IMR-90 (cell line): ENCODE measurements at regions not wholly inside any gene's neighbourhood (a gene's known extent, or its start where the extent isn't known, plus 50 kb on each side); places are given as distances from the start of the nearest gene placed in this dataset.

Experiments
- ATAC-seq: fragments of 200-7000 bp; cut with Tn5 transposase; 2 replicates; pipeline ENCODE4 v1.9.1; 2020; ENCODE audit warnings: low read depth, mild to moderate bottlenecking, moderate library complexity
- BruUV-seq: library from RNA; stranded (reverse); fragments of 400-500 nt; replicated peaks from 2 replicates; lab custom pipeline; 2021; lab: Mats Ljungman, UMichigan
- CTCF ChIA-PET: fragments of 300-600 bp; formaldehyde crosslinking; extraction: SDS; loops from one replicate; lab custom pipeline; 2021; ENCODE audit warnings: antibody characterized with exemption; lab: Yijun Ruan, JAX
- POLR2A ChIA-PET: fragments of 300-600 bp; sonication (Branson Sonifier 250); formaldehyde crosslinking; loops from one replicate; lab custom pipeline; 2022; ENCODE audit warnings: antibody characterized with exemption; ENCODE audit not compliant: unreplicated experiment; lab: Charles Lee
- DNase-seq: peaks from one replicate; pipeline ENCODE4 v3.0.0; 2013
- H2AFZ ChIP-seq: replicated peaks from 2 replicates; pipeline ENCODE3; 2013; ENCODE audit warnings: low read length, mild to moderate bottlenecking; ENCODE audit not compliant: poor library complexity
- H2AK5ac ChIP-seq: 2 replicates; pipeline ENCODE4 v1.6.1; 2013; ENCODE audit warnings: low read depth, low read length, inconsistent platforms
- H2AK9ac ChIP-seq: replicated peaks from 2 replicates; pipeline ENCODE3; 2013; ENCODE audit warnings: mild to moderate bottlenecking, low read depth, low read length, moderate library complexity; ENCODE audit not compliant: poor library complexity
- H2BK120ac ChIP-seq: 2 replicates; pipeline ENCODE4 v1.6.1; 2013; ENCODE audit warnings: low read depth, low read length, inconsistent platforms
- H2BK15ac ChIP-seq: 3 replicates; pipeline ENCODE4 v1.6.1; 2013; ENCODE audit warnings: low read depth, low read length, inconsistent platforms
- H2BK20ac ChIP-seq: 2 replicates; pipeline ENCODE4 v1.6.1; 2013; ENCODE audit warnings: low read depth, mild to moderate bottlenecking, inconsistent platforms, low read length, moderate library complexity
- H2BK5ac ChIP-seq: 2 replicates; pipeline ENCODE4 v1.6.1; 2013; ENCODE audit warnings: mild to moderate bottlenecking, low read depth, low read length, inconsistent platforms; ENCODE audit not compliant: poor library complexity, severe bottlenecking
- H3K14ac ChIP-seq: replicated peaks from 2 replicates; pipeline ENCODE4 v1.6.1; 2013; ENCODE audit warnings: low read depth, low read length, inconsistent platforms
- H3K18ac ChIP-seq: 2 replicates; pipeline ENCODE4 v1.6.1; 2013; ENCODE audit warnings: low read depth, low read length, control low read depth
- H3K23ac ChIP-seq: 2 replicates; pipeline ENCODE4 v1.6.1; 2013; ENCODE audit warnings: low read depth, low read length, inconsistent platforms
- H3K27ac ChIP-seq: 2 replicates; pipeline ENCODE4 v1.5.1; 2013; ENCODE audit warnings: mild to moderate bottlenecking, control low read depth, low read length; ENCODE audit not compliant: insufficient read depth
- H3K27me3 ChIP-seq: 2 replicates; pipeline ENCODE4 v1.6.1; 2013; ENCODE audit warnings: low read length; ENCODE audit not compliant: control insufficient read depth, insufficient read depth
- H3K36me3 ChIP-seq: 2 replicates; pipeline ENCODE4 v1.6.1; 2013; ENCODE audit warnings: low read length, mixed read lengths; ENCODE audit not compliant: control insufficient read depth, insufficient read depth
- H3K4ac ChIP-seq: 2 replicates; pipeline ENCODE4 v1.6.1; 2013; ENCODE audit warnings: low read depth, low read length, inconsistent platforms
- H3K4me1 ChIP-seq: 2 replicates; pipeline ENCODE4 v1.6.1; 2013; ENCODE audit warnings: low read length, mixed read lengths; ENCODE audit not compliant: control insufficient read depth, insufficient read depth
- H3K4me2 ChIP-seq: 2 replicates; pipeline ENCODE4 v1.6.1; 2013; ENCODE audit warnings: low read depth, mild to moderate bottlenecking, control low read depth, low read length, moderate library complexity
- H3K4me3 ChIP-seq: 2 replicates; pipeline ENCODE4 v1.5.1; 2013; ENCODE audit warnings: low read depth, mild to moderate bottlenecking, control low read depth, low read length, moderate library complexity; ENCODE audit not compliant: insufficient read depth
- H3K56ac ChIP-seq: 2 replicates; pipeline ENCODE4 v1.6.1; 2013; ENCODE audit warnings: low read length, inconsistent platforms; ENCODE audit not compliant: insufficient read depth; ENCODE audit errors: extremely low read depth
- H3K79me1 ChIP-seq, 2 experiments: 2 replicates each; pipeline ENCODE4 v1.6.1; 2013; ENCODE audit warnings: low read length in 2 of 2, inconsistent platforms in 1 of 2, low read depth in 1 of 2
- H3K9ac ChIP-seq: 2 replicates; pipeline ENCODE4 v1.6.1; 2013; ENCODE audit warnings: low read depth, low read length, control low read depth
- H3K9me1 ChIP-seq: 2 replicates; pipeline ENCODE4 v1.6.1; 2013; ENCODE audit warnings: low read length, inconsistent platforms; ENCODE audit not compliant: insufficient read depth
- H3K9me3 ChIP-seq: 2 replicates; pipeline ENCODE4 v1.6.1; 2013; ENCODE audit warnings: low read length; ENCODE audit not compliant: control insufficient read depth, insufficient read depth
- H4K20me1 ChIP-seq: 2 replicates; pipeline ENCODE4 v1.6.1; 2013; ENCODE audit warnings: low read length, inconsistent platforms; ENCODE audit not compliant: insufficient read depth
- H4K5ac ChIP-seq: 2 replicates; pipeline ENCODE4 v1.6.1; 2013; ENCODE audit warnings: mild to moderate bottlenecking, low read depth, low read length, control low read depth
- H4K8ac ChIP-seq, 2 experiments: 2 replicates each; pipeline ENCODE4 v1.6.1; 2013; ENCODE audit warnings: low read depth in 2 of 2, low read length in 2 of 2, control low read depth in 1 of 2, inconsistent platforms in 1 of 2
- H4K91ac ChIP-seq: 2 replicates; pipeline ENCODE4 v1.6.1; 2013; ENCODE audit warnings: low read depth, low read length, inconsistent platforms; ENCODE audit not compliant: insufficient read depth
- CEBPB ChIP-seq: IDR thresholded peaks from 2 replicates; pipeline ENCODE4 v1.6.1; 2012; ENCODE audit warnings: low read depth, low read length, improper control_type of control experiment
- WGBS, 2 experiments: methylation state at CpG; one replicate each; pipeline versions ENCODE4 v1.1.5 to v1.1.7; 2013; ENCODE audit warnings: missing lambda C conversion rate in 2 of 2; ENCODE audit not compliant: insufficient read length in 1 of 2; ENCODE audit errors: extremely low coverage in 2 of 2; 5-methylcytosine and 5-hydroxymethylcytosine counted together
- dilution Hi-C: fragments of 300-500 bp; cut with HindIII; formaldehyde crosslinking; loops from one replicate; pipeline ENCODE4 v1.14.3; 2018; ENCODE audit warnings: low sequenced_read_pairs; ENCODE audit not compliant: unreplicated experiment
- in situ Hi-C: fragments of 300-500 bp; cut with MboI; formaldehyde crosslinking; loops from 3 replicates; pipeline ENCODE4 v1.14.3; 2019; ENCODE audit warnings: low sequenced_read_pairs, inconsistent platforms, mixed read lengths
- intact Hi-C: fragments of 100-400 bp; cut with micrococcal nuclease; formaldehyde crosslinking; loops from 2 replicates; pipeline ENCODE4 v1.10.0; 2022
- TF ChIP-seq, protein P1 (sequence below): conservative IDR thresholded peaks from 2 replicates; pipeline ENCODE4 v1.5.1; 2012; ENCODE audit warnings: mild to moderate bottlenecking, low read depth, low read length, improper control_type of control experiment

DNA sequence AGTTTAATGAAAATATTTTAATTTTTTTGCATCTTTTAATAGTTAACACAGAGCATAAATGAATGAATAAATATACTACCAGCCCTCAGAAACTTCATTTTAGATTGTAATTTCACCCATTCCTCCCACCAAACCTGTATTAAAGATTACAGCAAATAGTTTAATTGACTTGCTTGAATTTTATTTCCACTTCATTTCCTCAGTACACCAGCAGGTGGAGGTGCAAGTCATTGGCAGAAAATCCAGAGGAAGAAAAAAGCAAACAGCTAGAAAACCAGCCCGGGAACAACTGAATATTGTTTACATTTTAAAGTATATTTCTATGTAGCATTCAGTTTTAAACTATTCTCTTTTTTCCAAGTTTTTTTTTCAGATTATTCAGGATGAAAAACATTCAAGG, 177.8 kb downstream of the OLFM4 start:
- no peak overlapping the region for H3K4ac ChIP-seq
- BruUV-seq, result no TSS peak
- intact Hi-C loops, result no loop called here

More for the DNA sequence above, 177.8 kb downstream of the OLFM4 start:
- Histone ChIP-seq H3K56ac (no peak overlapping the region), H3K9me3 (peaks cover 13% of the 10 kb centered on the region; the same call in 1 of the 2 replicates), H2BK5ac (no peak overlapping the region), H3K9ac (no peak overlapping the region), H3K27ac (no peak overlapping the region), H3K36me3 (no peaks in the 10 kb centered on the region), H2BK120ac (no peak overlapping the region), H3K4me1 (no peaks in the 10 kb centered on the region), H3K23ac (no peak overlapping the region), H2BK20ac (no peak overlapping the region), H2AK5ac (no peak overlapping the region), H4K8ac (no peak overlapping the region), H3K4me2 (no peak overlapping the region), H2AFZ (no peak overlapping the region), H4K20me1 (no peaks in the 10 kb centered on the region), H3K4me3 (no peak overlapping the region), H3K27me3 (no peaks in the 10 kb centered on the region), H2BK15ac (no peak overlapping the region), H4K91ac (no peak overlapping the region), H4K5ac (no peak overlapping the region), H3K79me1 (no peaks in the 10 kb centered on the region), H2AK9ac (no peak overlapping the region), H3K9me1 (no peaks in the 10 kb centered on the region), H3K18ac (no peak overlapping the region), H3K14ac (no peak overlapping the region)
- no CpG with 5 or more reads among the region's 1 CpG for WGBS, 2 experiments
- in situ Hi-C loops (no loop called here), dilution Hi-C loops (no loop called here)
- TF ChIP-seq CEBPB, result no peak
- TF ChIP-seq, protein P1, sequence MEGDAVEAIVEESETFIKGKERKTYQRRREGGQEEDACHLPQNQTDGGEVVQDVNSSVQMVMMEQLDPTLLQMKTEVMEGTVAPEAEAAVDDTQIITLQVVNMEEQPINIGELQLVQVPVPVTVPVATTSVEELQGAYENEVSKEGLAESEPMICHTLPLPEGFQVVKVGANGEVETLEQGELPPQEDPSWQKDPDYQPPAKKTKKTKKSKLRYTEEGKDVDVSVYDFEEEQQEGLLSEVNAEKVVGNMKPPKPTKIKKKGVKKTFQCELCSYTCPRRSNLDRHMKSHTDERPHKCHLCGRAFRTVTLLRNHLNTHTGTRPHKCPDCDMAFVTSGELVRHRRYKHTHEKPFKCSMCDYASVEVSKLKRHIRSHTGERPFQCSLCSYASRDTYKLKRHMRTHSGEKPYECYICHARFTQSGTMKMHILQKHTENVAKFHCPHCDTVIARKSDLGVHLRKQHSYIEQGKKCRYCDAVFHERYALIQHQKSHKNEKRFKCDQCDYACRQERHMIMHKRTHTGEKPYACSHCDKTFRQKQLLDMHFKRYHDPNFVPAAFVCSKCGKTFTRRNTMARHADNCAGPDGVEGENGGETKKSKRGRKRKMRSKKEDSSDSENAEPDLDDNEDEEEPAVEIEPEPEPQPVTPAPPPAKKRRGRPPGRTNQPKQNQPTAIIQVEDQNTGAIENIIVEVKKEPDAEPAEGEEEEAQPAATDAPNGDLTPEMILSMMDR, result peak; percentile 23; the same call in 1 of the 2 replicates
- POLR2A ChIA-PET, result no interaction called here
- ATAC-seq (no peak), DNase-seq (no peak)
- CTCF ChIA-PET, result interaction anchor here (0.6 to 1.1 kb wide), 3 partner anchors 9 to 73 kb away, joined by 3 read pairs; no protein-coding TSS in a partner anchor
